GM19238 (cell line): ENCODE measurements at regions not wholly inside any gene's neighbourhood (a gene's known extent, or its start where the extent isn't known, plus 50 kb on each side); places are given as distances from the start of the nearest gene placed in this dataset.
"Not testable (repeated sequence)": the region's sequence is repeated elsewhere in the genome, so short reads cannot be mapped to it uniquely, and the experiment has no call there.

Experiments
- DNase-seq: peaks from one replicate; pipeline ENCODE4 v3.0.0; 2011; ENCODE audit warnings: low spot score; ENCODE audit not compliant: insufficient read length

- DNase-seq, result no peak
These were observed 413.3 kb upstream of the RORB start for GRCh38 chr9:74083681-74084433.

GRCh38 chr9:74085384-74086037 is 411.6 kb upstream of the RORB start:
- not testable (repeated sequence) for DNase-seq

GRCh38 chr9:74090921-74091320 is 406.2 kb upstream of the RORB start:
- not testable (repeated sequence) for DNase-seq

GRCh38 chr9:74092491-74092834 is 404.7 kb upstream of the RORB start:
- no peak for DNase-seq

- DNase-seq, result not testable (repeated sequence)
These were observed 403.1 kb upstream of the RORB start for GRCh38 chr9:74094037-74094436.

- no peak for DNase-seq
These were observed 402.4 kb upstream of the RORB start for GRCh38 chr9:74094766-74095165.

- no peak for DNase-seq
These were observed 401.2 kb upstream of the RORB start for GRCh38 chr9:74095925-74096324.

GRCh38 chr9:74096420-74096819 is 400.7 kb upstream of the RORB start:
- no peak for DNase-seq

- DNase-seq, result no peak
These were observed 397.1 kb upstream of the RORB start for GRCh38 chr9:74100042-74100441.

- not testable (repeated sequence) for DNase-seq
These were observed 395.0 kb upstream of the RORB start for GRCh38 chr9:74102148-74102547.

GRCh38 chr9:74102702-74103101 is 394.4 kb upstream of the RORB start:
- DNase-seq, result no peak

GRCh38 chr9:74107692-74108091 is 389.4 kb upstream of the RORB start:
- no peak for DNase-seq

- DNase-seq, result no peak
These were observed 381.2 kb upstream of the RORB start for GRCh38 chr9:74115976-74116375.

GRCh38 chr9:74117151-74117550 is 380.0 kb upstream of the RORB start:
- no peak for DNase-seq

GRCh38 chr9:74117731-74118130 is 379.4 kb upstream of the RORB start:
- no peak for DNase-seq

GRCh38 chr9:74120061-74120460 is 377.1 kb upstream of the RORB start:
- no peak for DNase-seq

GRCh38 chr9:74120470-74120869 is 376.7 kb upstream of the RORB start:
- DNase-seq, result no peak

GRCh38 chr9:74122216-74122615 is 374.9 kb upstream of the RORB start:
- DNase-seq, result no peak

- DNase-seq, result no peak
These were observed 374.5 kb upstream of the RORB start for GRCh38 chr9:74122661-74123060.

- no peak for DNase-seq
These were observed 371.2 kb upstream of the RORB start for GRCh38 chr9:74125941-74126340.

- DNase-seq, result no peak
These were observed 364.1 kb upstream of the RORB start for GRCh38 chr9:74132986-74133385.

- DNase-seq, result no peak
These were observed 363.2 kb upstream of the RORB start for GRCh38 chr9:74133921-74134320.

- no peak for DNase-seq
These were observed 359.0 kb upstream of the RORB start for GRCh38 chr9:74138182-74138581.
